H54 (cell line): ENCODE measurements at regions not wholly inside any gene's neighbourhood (a gene's known extent, or its start where the extent isn't known, plus 50 kb on each side); places are given as distances from the start of the nearest gene placed in this dataset.
"Not testable (repeated sequence)": the region's sequence is repeated elsewhere in the genome, so short reads cannot be mapped to it uniquely, and the experiment has no call there.

ENCODE experiments used
- DNase-seq: peaks from one replicate; pipeline ENCODE4 v3.0.0; 2011; ENCODE audit warnings: low spot score, mixed read lengths; ENCODE audit not compliant: insufficient read length
- FAIRE-seq: peaks from 3 replicates; lab custom pipeline; 2011; peaks lifted over from hg19 to GRCh38; lab: Jason Lieb, UNC
- POLR2A ChIP-seq: IDR thresholded peaks from 2 replicates; pipeline ENCODE4 v1.6.1; 2011; ENCODE audit warnings: low read depth, mild to moderate bottlenecking, low read length

DNA sequence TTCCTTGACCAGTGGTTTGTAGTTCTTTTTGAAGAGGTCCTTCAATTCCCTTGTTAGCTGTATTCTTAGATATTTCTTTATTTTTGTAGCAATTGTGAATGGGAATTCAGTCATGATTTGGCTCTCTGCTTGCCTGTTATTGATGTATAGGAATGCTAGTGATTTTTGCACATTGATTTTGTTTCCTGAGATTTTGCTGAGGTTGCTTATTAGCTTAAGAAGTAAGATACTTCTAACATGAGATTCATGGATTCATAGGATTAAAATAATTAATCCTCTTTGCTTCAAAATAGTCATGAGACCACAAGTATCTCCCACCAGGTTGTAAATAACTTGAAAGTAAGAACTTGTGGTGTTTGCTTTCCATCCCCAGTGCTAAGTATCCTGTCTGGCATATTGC is 308.9 kb downstream of the DTHD1 start:
- DNase-seq (no peak), FAIRE-seq (no peak)
- no peak for TF ChIP-seq POLR2A

- DNase-seq (no peak), FAIRE-seq (no peak)
- TF ChIP-seq POLR2A = no peak
Observed at GRCh38 chr4:36601864-36602495, 320.6 kb downstream of the DTHD1 start.

GRCh38 chr4:36609661-36610060 is 328.2 kb downstream of the DTHD1 start:
- TF ChIP-seq POLR2A = no peak
- FAIRE-seq (no peak), DNase-seq (no peak)

- no peak for FAIRE-seq
- no peak for DNase-seq
- no peak for TF ChIP-seq POLR2A
Observed at GRCh38 chr4:36610628-36611027, 329.2 kb downstream of the DTHD1 start.

- not testable (repeated sequence) for DNase-seq, FAIRE-seq
Observed at GRCh38 chr4:36613142-36613541, 331.7 kb downstream of the DTHD1 start.

DNA sequence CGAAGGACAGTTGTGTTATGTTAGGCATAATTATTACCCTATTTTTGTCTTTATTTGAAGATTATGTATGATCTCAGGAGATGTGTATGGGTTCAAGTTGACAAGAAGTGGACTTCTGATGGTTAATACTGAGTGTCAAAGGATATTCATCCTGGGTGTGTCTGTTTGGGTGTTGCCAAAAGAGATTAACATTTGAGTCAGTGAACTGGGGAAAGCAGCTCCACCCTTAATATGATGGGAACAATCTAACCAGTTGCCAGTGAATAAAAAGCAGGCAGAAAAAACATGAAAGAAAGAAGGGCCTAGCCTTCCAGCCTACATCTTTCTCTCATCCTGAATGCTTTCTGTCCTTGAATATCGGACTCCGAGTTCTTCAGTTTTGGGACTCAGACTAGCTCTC is 332.6 kb downstream of the DTHD1 start:
- FAIRE-seq = no peak
- no peak for DNase-seq
- no peak for TF ChIP-seq POLR2A

GRCh38 chr4:36618102-36618501 is 336.7 kb downstream of the DTHD1 start:
- no peak for DNase-seq
- no peak for TF ChIP-seq POLR2A
- no peak for FAIRE-seq

DNA sequence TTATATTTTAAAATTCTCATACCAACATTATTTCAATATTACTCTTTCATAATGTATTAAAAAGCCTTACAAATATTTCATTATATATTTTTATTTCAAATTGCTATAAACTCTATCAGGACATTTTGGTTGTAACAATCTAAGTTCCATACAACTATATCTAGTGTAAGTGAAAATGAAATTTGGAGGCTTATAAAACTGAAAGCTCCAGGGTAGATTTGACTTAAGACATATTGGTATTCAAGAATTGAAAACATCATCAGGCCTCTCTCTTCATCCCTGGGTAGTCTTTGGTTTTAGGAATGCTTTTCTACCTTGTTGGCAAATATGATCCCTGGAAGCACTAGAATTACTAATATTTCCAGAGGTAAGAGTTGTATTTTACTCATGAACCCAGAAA is 342.6 kb downstream of the DTHD1 start:
- TF ChIP-seq POLR2A = no peak
- FAIRE-seq (no peak), DNase-seq (no peak)

GRCh38 chr4:36638273-36638811 is 356.9 kb downstream of the DTHD1 start:
- no peak for FAIRE-seq
- no peak for DNase-seq
- no peak for TF ChIP-seq POLR2A

- FAIRE-seq (no peak), DNase-seq (no peak)
Observed at GRCh38 chr4:36640876-36641275, 359.5 kb downstream of the DTHD1 start.

DNA sequence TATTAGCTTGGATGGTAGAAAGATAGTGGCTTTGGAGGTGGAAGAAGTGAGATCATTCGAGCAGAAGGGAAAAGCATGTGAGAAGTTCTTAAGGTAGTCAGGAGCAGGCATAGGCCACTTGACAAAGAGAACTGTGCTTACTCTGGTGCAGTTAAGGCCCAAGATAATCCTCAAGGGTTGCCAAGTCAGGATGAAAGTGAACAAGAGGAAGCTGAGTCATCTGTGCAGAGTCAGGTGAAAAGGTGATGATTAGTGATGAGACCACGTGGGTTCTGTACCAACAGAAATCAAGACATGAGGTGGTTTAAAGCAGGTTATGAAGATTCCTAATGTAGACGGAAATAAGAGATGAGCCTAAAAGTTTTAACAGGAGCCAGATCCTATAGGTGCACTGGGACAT is 369.8 kb downstream of the DTHD1 start:
- no peak for FAIRE-seq
- no peak for TF ChIP-seq POLR2A
- DNase-seq = no peak

More at GRCh38 chr4:36640876-36641275, 359.5 kb downstream of the DTHD1 start:
- no peak for TF ChIP-seq POLR2A

DNA sequence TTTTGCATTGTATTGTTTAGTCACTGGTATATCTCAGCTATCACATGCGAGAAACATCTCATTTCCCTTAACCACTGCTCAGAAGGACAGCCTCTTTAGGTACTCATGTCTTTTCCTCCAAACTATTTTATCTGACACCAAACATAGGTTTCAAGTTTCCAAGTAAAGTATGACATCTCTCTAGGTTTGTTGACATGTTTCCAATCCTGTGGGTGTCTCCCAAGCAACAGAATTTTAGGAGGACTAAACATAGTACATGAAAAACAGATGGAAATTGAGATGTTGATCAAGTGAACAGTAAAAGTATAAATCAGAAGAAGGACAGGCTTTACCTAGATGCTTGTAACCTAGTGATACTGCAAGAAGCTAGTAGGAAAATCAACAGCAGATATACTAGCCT is 371.4 kb downstream of the DTHD1 start:
- TF ChIP-seq POLR2A = no peak
- DNase-seq (no peak), FAIRE-seq (no peak)

DNA sequence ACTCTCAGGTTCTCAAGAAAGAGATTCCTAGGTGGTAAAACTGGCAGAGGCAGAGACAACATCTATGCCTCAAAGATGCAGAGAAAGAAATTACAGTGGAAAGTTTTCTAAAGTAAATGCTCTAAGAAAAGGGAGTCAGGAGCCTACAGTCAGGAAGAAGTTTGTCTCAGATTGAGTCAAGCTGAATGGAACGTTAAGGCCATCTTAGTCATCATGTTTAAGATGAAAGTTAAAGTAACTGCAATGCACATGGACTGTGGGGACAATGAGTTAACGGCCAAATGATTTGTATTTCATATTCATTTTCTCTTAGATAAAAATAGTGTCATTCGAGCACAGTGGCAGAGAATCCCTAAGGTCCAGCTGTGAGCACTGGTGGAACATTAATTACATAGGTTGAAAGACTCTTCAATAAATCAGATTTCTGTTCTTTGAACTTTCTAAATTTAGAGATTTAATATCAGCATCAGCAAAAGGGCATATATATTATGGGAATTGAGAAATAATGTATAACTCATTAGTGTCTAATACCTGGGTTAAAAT is 384.6 kb downstream of the DTHD1 start:
- FAIRE-seq (no peak), DNase-seq (no peak)
- no peak for TF ChIP-seq POLR2A

GRCh38 chr4:36675436-36675835 is 394.0 kb downstream of the DTHD1 start:
- FAIRE-seq = no peak
- DNase-seq = no peak
- TF ChIP-seq POLR2A = no peak

DNA sequence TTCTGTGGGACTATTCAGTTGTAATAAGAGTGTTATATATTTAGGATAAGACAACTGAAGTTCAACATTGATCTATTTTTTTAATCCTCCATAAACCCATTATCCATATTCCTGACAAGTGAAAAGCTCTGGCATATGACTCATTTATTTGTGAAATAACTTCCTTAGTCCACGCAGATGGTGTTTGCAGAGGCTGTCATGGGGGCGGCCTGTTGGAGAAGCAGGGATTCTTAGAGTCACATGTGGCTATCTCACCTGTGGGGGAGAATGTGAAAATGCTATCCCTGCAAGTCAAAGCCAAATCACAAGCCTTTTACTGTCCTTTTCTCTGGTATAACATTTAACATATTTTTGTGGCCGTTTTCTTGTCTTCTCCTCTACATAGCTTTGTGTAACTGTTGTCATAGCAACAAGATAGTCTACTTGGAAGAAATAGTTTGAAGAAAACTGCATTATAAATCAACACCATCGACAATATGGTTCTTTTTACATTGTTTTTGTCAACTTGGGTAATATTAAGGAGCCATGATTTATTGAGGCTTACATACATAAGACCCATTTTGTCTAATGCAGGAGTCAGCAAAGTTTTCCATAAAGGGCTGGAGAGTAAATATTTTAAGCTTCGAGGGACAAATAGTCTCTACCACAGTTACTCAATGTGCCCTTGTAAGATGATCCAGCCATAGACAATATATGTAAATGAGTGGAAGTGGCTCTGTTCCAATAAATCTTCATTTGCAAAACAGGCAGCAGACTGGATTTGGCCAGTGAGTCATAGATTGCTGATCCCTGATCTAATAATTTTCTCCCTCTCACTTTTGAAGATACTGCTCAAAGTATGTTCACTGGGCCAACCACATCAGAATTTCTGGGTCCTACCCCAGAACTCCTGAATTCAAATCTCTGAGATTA is 395.0 kb downstream of the DTHD1 start:
- FAIRE-seq (no peak), DNase-seq (no peak)
- TF ChIP-seq POLR2A = no peak
